PC-9 (cell line): ENCODE measurements at regions not wholly inside any gene's neighbourhood (a gene's known extent, or its start where the extent isn't known, plus 50 kb on each side); places are given as distances from the start of the nearest gene placed in this dataset.

Source experiments
- BruUV-seq: library from RNA; stranded (reverse); fragments of 400-500 nt; replicated peaks from 2 replicates; lab custom pipeline; 2021; lab: Mats Ljungman, UMichigan
- CTCF ChIA-PET: fragments of 300-600 bp; sonication (Branson Sonifier 250); formaldehyde crosslinking; loops from one replicate; lab custom pipeline; 2022; ENCODE audit warnings: antibody characterized with exemption; lab: Charles Lee
- POLR2A ChIA-PET: fragments of 300-600 bp; sonication (Branson Sonifier 250); formaldehyde crosslinking; loops from one replicate; lab custom pipeline; 2022; ENCODE audit warnings: antibody characterized with exemption; ENCODE audit not compliant: unreplicated experiment; lab: Charles Lee
- DNase-seq, 2 experiments: peaks; one replicate each; pipeline versions ENCODE4 v3.0.0 to v3.0.0-alpha.2; 2015 to 2022; ENCODE audit warnings: mixed read lengths in 1 of 2
- H2AFZ ChIP-seq: fragments of 200-600 bp; sonication (generic); 2 replicates; pipeline ENCODE4 v1.8.1; 2017; ENCODE audit warnings: antibody characterized with exemption
- H3F3A ChIP-seq: fragments of 200-600 bp; sonication (generic); 2 replicates; pipeline ENCODE4 v1.8.1; 2017; ENCODE audit warnings: antibody characterized with exemption, mild to moderate bottlenecking, low read depth; ENCODE audit not compliant: insufficient read depth
- H3K27ac ChIP-seq: fragments of 200-600 bp; sonication (generic); 2 replicates; pipeline ENCODE4 v1.6.1; 2016; ENCODE audit warnings: mixed run types
- H3K27me3 ChIP-seq: fragments of 200-600 bp; sonication (generic); 2 replicates; pipeline ENCODE4 v1.6.1; 2016; ENCODE audit warnings: low read depth, mixed run types; ENCODE audit not compliant: insufficient read depth
- H3K36me3 ChIP-seq: fragments of 200-600 bp; sonication (generic); 2 replicates; pipeline ENCODE4 v1.6.1; 2016; ENCODE audit warnings: low read depth, mixed run types
- H3K4me1 ChIP-seq: fragments of 200-600 bp; sonication (generic); replicated peaks from 2 replicates; pipeline ENCODE4 v1.6.1; 2016; ENCODE audit warnings: mixed run types; ENCODE audit not compliant: insufficient read depth
- H3K4me2 ChIP-seq: fragments of 200-600 bp; sonication (generic); 2 replicates; pipeline ENCODE4 v1.6.1; 2017; ENCODE audit warnings: mixed run types
- H3K4me3 ChIP-seq: fragments of 200-600 bp; sonication (generic); 2 replicates; pipeline ENCODE4 v1.6.1; 2016; ENCODE audit warnings: mixed run types
- H3K79me2 ChIP-seq: fragments of 200-600 bp; sonication (generic); 2 replicates; pipeline ENCODE4 v1.6.1; 2017; ENCODE audit warnings: low read depth, mixed run types
- H3K9me2 ChIP-seq: fragments of 200-600 bp; sonication (generic); 2 replicates; pipeline ENCODE4 v1.8.1; 2017; ENCODE audit warnings: mild to moderate bottlenecking; ENCODE audit not compliant: insufficient read depth
- H3K9me3 ChIP-seq: fragments of 200-600 bp; sonication (generic); 2 replicates; pipeline ENCODE4 v1.8.1; 2016; ENCODE audit warnings: low read depth; ENCODE audit not compliant: insufficient read depth
- H4K20me1 ChIP-seq: fragments of 200-600 bp; sonication (generic); 2 replicates; pipeline ENCODE4 v1.8.1; 2017; ENCODE audit not compliant: insufficient read depth
- CTCF ChIP-seq: fragments of 200-600 bp; sonication (generic); conservative IDR thresholded peaks from 2 replicates; pipeline ENCODE4 v1.6.1; 2017; ENCODE audit warnings: mixed run types, antibody characterized with exemption, mild to moderate bottlenecking, moderate library complexity
- EZH2 ChIP-seq: fragments of 200-600 bp; sonication (generic); IDR thresholded peaks from 2 replicates; pipeline ENCODE4 v1.8.0; 2017; ENCODE audit warnings: antibody characterized with exemption, low read depth
- intact Hi-C: fragments of 100-400 bp; cut with micrococcal nuclease; formaldehyde crosslinking; loops from one replicate; pipeline ENCODE4 v1.10.0; 2022; ENCODE audit not compliant: unreplicated experiment

- Histone ChIP-seq H3K4me1 (peaks cover 27% of the 10 kb centered on the region), H3K36me3 (no peaks in the 10 kb centered on the region), H3K9me3 (peaks cover 4% of the 10 kb centered on the region; the same call in 1 of the 2 replicates), H3K27ac (no peak overlapping the region), H3K27me3 (no peaks in the 10 kb centered on the region), H2AFZ (no peak overlapping the region), H3F3A (peaks cover 5% of the 10 kb centered on the region; the same call in 1 of the 2 replicates), H4K20me1 (no peaks in the 10 kb centered on the region), H3K9me2 (no peaks in the 10 kb centered on the region), H3K4me2 (no peak overlapping the region), H3K4me3 (no peak overlapping the region), H3K79me2 (no peaks in the 10 kb centered on the region)
- no peak for DNase-seq
- no TSS peak for BruUV-seq
- TF ChIP-seq CTCF (no peak), EZH2 (no peak)
- CTCF ChIA-PET, result no interaction called here
- intact Hi-C loops, result no loop called here
- POLR2A ChIA-PET, result interaction anchor here (0.7 kb wide), 2 partner anchors 61 to 169 kb away, joined by 4 to 6 read pairs; no protein-coding TSS in a partner anchor
Observed at GRCh38 chr15:58271410-58271809, 133.2 kb downstream of the AQP9 start.

GRCh38 chr15:58273104-58273503 lies 134.9 kb downstream of the AQP9 start:
- no peak for DNase-seq
- Histone ChIP-seq H4K20me1 (no peaks in the 10 kb centered on the region), H3K79me2 (no peaks in the 10 kb centered on the region), H3K9me3 (peaks cover 4% of the 10 kb centered on the region; the same call in 1 of the 2 replicates), H3K36me3 (no peaks in the 10 kb centered on the region), H2AFZ (no peak overlapping the region), H3K27me3 (no peaks in the 10 kb centered on the region), H3K9me2 (no peaks in the 10 kb centered on the region), H3F3A (peaks cover 5% of the 10 kb centered on the region; the same call in 1 of the 2 replicates), H3K4me2 (no peak overlapping the region), H3K27ac (no peak overlapping the region), H3K4me1 (peaks cover 13% of the 10 kb centered on the region), H3K4me3 (no peak overlapping the region)
- intact Hi-C loops, result no loop called here
- ChIA-PET CTCF (interaction anchor here (0.9 kb wide), 1 partner anchor 11 kb away, joined by 3 read pairs; no protein-coding TSS in a partner anchor), POLR2A (interaction anchor here (0.5 kb wide), 1 partner anchor 59 kb away, joined by 3 read pairs; no protein-coding TSS in a partner anchor)
- no TSS peak for BruUV-seq
- no peak for TF ChIP-seq CTCF
- TF ChIP-seq EZH2, result no peak

- ChIA-PET CTCF (no interaction called here), POLR2A (interaction anchor here (0.5 to 0.6 kb wide), 2 partner anchors 140 to 231 kb away, joined by 4 to 10 read pairs; no protein-coding TSS in a partner anchor)
- Histone ChIP-seq H3K9me2 (no peaks in the 10 kb centered on the region), H2AFZ (no peak overlapping the region), H3K9me3 (peaks cover 4% of the 10 kb centered on the region; the same call in 1 of the 2 replicates), H3F3A (peaks cover 5% of the 10 kb centered on the region; the same call in 1 of the 2 replicates), H3K27ac (no peak overlapping the region), H3K4me3 (no peak overlapping the region), H3K4me1 (peaks cover 8% of the 10 kb centered on the region), H3K27me3 (no peaks in the 10 kb centered on the region), H3K4me2 (no peak overlapping the region), H4K20me1 (no peaks in the 10 kb centered on the region), H3K36me3 (no peaks in the 10 kb centered on the region), H3K79me2 (no peaks in the 10 kb centered on the region)
- DNase-seq, result no peak
- BruUV-seq, result no TSS peak
- intact Hi-C loops, result no loop called here
- TF ChIP-seq CTCF, result no peak
- no peak for TF ChIP-seq EZH2
Observed at GRCh38 chr15:58274885-58275284, 136.7 kb downstream of the AQP9 start.
